ENCODE measurements at regions not wholly inside any gene's neighbourhood (a gene's known extent, or its start where the extent isn't known, plus 50 kb on each side); places are given as distances from the start of the nearest gene placed in this dataset.
A peak's percentile ranks its signal among the peaks of the same experiment; 100 is the strongest.

- peak; percentile 99 for TF ChIP-seq EHMT2 (IDR thresholded peaks at IDR 0.05; ENCODE audit: borderline replicate concordance, low read depth, low read length)
- TF ChIP-seq SP1 (IDR thresholded peaks at IDR 0.05): no peak
- TF ChIP-seq SP1 (CRISPR knock-in tag; IDR thresholded peaks at IDR 0.05): peak; percentile 72; the same call in 1 of the 2 replicates
- TF ChIP-seq RXRB (CRISPR knock-in tag; IDR thresholded peaks at IDR 0.05; ENCODE audit: borderline replicate concordance): peak; percentile 95
- TF ChIP-seq MLXIP (CRISPR knock-in tag; IDR thresholded peaks at IDR 0.05; ENCODE audit: borderline replicate concordance): peak; percentile 99
- TF ChIP-seq ZSCAN29 (CRISPR knock-in tag; conservative IDR thresholded peaks at IDR 0.05): peak; percentile 86; the same call in 1 of the 2 replicates
- TF ChIP-seq ZKSCAN5 (CRISPR knock-in tag; IDR thresholded peaks at IDR 0.05): peak; percentile 91
- peak; percentile 99 for TF ChIP-seq SMYD3 (CRISPR knock-in tag; IDR thresholded peaks at IDR 0.05)
- peak; percentile 64 for TF ChIP-seq NFYB (CRISPR knock-in tag; IDR thresholded peaks at IDR 0.05)
- TF ChIP-seq SALL2 (CRISPR knock-in tag; IDR thresholded peaks at IDR 0.05): peak; percentile 100
- peak; percentile 90 for TF ChIP-seq ZNF644 (CRISPR knock-in tag; IDR thresholded peaks at IDR 0.05; ENCODE audit: low read depth)
- TF ChIP-seq, protein P1, sequence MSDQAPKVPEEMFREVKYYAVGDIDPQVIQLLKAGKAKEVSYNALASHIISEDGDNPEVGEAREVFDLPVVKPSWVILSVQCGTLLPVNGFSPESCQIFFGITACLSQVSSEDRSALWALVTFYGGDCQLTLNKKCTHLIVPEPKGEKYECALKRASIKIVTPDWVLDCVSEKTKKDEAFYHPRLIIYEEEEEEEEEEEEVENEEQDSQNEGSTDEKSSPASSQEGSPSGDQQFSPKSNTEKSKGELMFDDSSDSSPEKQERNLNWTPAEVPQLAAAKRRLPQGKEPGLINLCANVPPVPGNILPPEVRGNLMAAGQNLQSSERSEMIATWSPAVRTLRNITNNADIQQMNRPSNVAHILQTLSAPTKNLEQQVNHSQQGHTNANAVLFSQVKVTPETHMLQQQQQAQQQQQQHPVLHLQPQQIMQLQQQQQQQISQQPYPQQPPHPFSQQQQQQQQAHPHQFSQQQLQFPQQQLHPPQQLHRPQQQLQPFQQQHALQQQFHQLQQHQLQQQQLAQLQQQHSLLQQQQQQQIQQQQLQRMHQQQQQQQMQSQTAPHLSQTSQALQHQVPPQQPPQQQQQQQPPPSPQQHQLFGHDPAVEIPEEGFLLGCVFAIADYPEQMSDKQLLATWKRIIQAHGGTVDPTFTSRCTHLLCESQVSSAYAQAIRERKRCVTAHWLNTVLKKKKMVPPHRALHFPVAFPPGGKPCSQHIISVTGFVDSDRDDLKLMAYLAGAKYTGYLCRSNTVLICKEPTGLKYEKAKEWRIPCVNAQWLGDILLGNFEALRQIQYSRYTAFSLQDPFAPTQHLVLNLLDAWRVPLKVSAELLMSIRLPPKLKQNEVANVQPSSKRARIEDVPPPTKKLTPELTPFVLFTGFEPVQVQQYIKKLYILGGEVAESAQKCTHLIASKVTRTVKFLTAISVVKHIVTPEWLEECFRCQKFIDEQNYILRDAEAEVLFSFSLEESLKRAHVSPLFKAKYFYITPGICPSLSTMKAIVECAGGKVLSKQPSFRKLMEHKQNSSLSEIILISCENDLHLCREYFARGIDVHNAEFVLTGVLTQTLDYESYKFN (CRISPR knock-in tag; conservative IDR thresholded peaks at IDR 0.05): no peak; the same call in 1 of the 2 replicates
- TF ChIP-seq TCF7L2 (IDR thresholded peaks at IDR 0.05; ENCODE audit: low read depth, low read length): no peak
- TF ChIP-seq ZNF331 (CRISPR knock-in tag; IDR thresholded peaks at IDR 0.05): peak; percentile 99
- no peak for TF ChIP-seq ZBTB46 (CRISPR knock-in tag; IDR thresholded peaks at IDR 0.05; ENCODE audit: borderline replicate concordance)
- TF ChIP-seq ZNF704 (CRISPR knock-in tag; IDR thresholded peaks at IDR 0.05; ENCODE audit: borderline replicate concordance): peak; percentile 99
- peak; percentile 98 for TF ChIP-seq JDP2 (CRISPR knock-in tag; IDR thresholded peaks at IDR 0.05; ENCODE audit: borderline replicate concordance)
- peak; percentile 70 for TF ChIP-seq KDM6A (CRISPR knock-in tag; IDR thresholded peaks at IDR 0.05; ENCODE audit: low read depth)
- TF ChIP-seq PHF21A (CRISPR knock-in tag; IDR thresholded peaks at IDR 0.05): no peak
These were observed 252.0 kb downstream of the CTTN start (continued) for GRCh38 chr11:70650075-70650909.
